ENCODE measurements at regions not wholly inside any gene's neighbourhood (a gene's known extent, or its start where the extent isn't known, plus 50 kb on each side); places are given as distances from the start of the nearest gene placed in this dataset.

- DNase-seq, result no peak
These were observed 98.6 kb upstream of the F3 start for GRCh38 chr1:94640125-94640524.

- no peak for DNase-seq
These were observed 95.6 kb upstream of the F3 start for GRCh38 chr1:94637121-94637520.

- no peak for DNase-seq
These were observed 95.1 kb upstream of the F3 start for GRCh38 chr1:94636624-94637023.

GRCh38 chr1:94636100-94636499 is 94.5 kb upstream of the F3 start:
- DNase-seq, result no peak

- no peak for DNase-seq
These were observed 93.4 kb upstream of the F3 start for GRCh38 chr1:94634977-94635416.

- no peak for DNase-seq
These were observed 91.5 kb upstream of the F3 start for GRCh38 chr1:94633051-94633450.

- no peak for DNase-seq
These were observed 88.0 kb upstream of the F3 start for GRCh38 chr1:94629259-94630181.

GRCh38 chr1:94628499-94628843 is 86.9 kb upstream of the F3 start:
- DNase-seq, result no peak

- no peak for DNase-seq
These were observed 86.4 kb upstream of the F3 start for GRCh38 chr1:94627771-94628498.

- no peak for DNase-seq
These were observed 82.6 kb upstream of the F3 start for GRCh38 chr1:94624203-94624602.

GRCh38 chr1:94623560-94624148 is 82.1 kb upstream of the F3 start:
- no peak for DNase-seq

- DNase-seq, result no peak
These were observed 81.2 kb upstream of the F3 start for GRCh38 chr1:94622757-94623156.

- DNase-seq, result no peak
These were observed 80.2 kb upstream of the F3 start for GRCh38 chr1:94621802-94622201.

- DNase-seq, result no peak
These were observed 79.8 kb upstream of the F3 start for GRCh38 chr1:94621395-94621794.

- DNase-seq, result no peak
These were observed 78.9 kb upstream of the F3 start for GRCh38 chr1:94620345-94621031.

- DNase-seq, result no peak
These were observed 78.2 kb upstream of the F3 start for GRCh38 chr1:94619731-94620130.

GRCh38 chr1:94617957-94618739 is 76.6 kb upstream of the F3 start:
- no peak for DNase-seq

GRCh38 chr1:94617134-94617805 is 75.7 kb upstream of the F3 start:
- DNase-seq, result no peak

- peak; percentile 71 for DNase-seq
These were observed 74.9 kb upstream of the F3 start for GRCh38 chr1:94616506-94616905.

- no peak for DNase-seq
These were observed 73.4 kb upstream of the F3 start for GRCh38 chr1:94614996-94615395.

- no peak for DNase-seq
These were observed 72.7 kb upstream of the F3 start for GRCh38 chr1:94614168-94614815.

Measured in NCI-H524 treated with DMSO at 0.1 percent for 48 hours (cell line).